ENCODE measurements at regions not wholly inside any gene's neighbourhood (a gene's known extent, or its start where the extent isn't known, plus 50 kb on each side); places are given as distances from the start of the nearest gene placed in this dataset.
"Not testable (repeated sequence)": the region's sequence is repeated elsewhere in the genome, so short reads cannot be mapped to it uniquely, and the experiment has no call there.

DNA sequence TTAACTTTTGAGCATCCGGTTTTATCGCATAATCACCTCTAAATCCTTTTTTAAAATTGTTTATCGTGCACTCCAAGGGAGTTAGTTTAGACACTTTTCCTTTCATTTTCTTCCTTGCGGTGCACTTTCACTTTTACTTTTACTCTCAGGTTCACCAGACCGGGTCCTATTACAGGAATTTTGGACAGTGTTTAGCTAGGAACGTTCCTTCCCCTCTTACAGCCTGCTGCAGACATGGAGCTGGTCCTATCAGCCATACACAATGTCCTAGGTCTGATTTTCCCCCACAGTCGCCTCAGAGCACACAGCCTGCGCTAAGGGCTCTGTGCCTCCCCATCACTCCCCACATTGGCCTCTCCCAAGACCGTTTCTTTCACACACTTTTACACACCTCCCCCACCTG, 103.9 kb downstream of the ALG10 start:
- no peak for DNase-seq (ENCODE audit: low read depth)
- TF ChIP-seq, protein P1, sequence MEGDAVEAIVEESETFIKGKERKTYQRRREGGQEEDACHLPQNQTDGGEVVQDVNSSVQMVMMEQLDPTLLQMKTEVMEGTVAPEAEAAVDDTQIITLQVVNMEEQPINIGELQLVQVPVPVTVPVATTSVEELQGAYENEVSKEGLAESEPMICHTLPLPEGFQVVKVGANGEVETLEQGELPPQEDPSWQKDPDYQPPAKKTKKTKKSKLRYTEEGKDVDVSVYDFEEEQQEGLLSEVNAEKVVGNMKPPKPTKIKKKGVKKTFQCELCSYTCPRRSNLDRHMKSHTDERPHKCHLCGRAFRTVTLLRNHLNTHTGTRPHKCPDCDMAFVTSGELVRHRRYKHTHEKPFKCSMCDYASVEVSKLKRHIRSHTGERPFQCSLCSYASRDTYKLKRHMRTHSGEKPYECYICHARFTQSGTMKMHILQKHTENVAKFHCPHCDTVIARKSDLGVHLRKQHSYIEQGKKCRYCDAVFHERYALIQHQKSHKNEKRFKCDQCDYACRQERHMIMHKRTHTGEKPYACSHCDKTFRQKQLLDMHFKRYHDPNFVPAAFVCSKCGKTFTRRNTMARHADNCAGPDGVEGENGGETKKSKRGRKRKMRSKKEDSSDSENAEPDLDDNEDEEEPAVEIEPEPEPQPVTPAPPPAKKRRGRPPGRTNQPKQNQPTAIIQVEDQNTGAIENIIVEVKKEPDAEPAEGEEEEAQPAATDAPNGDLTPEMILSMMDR (conservative IDR thresholded peaks at IDR 0.05; ENCODE audit: control insufficient read depth, insufficient read depth, low read depth, low read length), result no peak
- H3K4me3 ChIP-seq (ENCODE audit: control insufficient read depth, low read depth, low read length), result no peak overlapping the region

DNA sequence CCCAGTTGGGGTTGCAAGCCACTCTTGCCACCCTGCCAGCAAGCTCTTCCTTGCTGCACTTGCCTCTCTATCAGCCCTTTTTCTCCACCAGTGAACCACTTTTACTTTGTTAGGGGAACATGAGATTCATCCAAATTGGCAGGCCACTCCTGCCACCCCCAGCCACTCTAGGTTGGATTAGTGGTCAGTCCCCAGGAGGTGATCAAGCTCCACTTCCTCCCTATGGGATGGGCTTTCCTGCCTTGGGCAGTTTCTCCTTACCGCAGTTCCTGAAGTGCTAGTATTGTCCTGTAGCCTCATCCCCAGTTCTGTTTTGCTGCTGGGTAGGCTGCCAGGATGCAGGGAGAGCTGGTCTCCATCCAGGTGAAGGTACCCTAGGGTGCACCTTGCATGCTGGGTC, 104.5 kb downstream of the ALG10 start:
- no peak overlapping the region for H3K4me3 ChIP-seq (ENCODE audit: control insufficient read depth, low read depth, low read length)
- TF ChIP-seq, protein P1 (conservative IDR thresholded peaks at IDR 0.05; ENCODE audit: control insufficient read depth, insufficient read depth, low read depth, low read length), result no peak
- no peak for DNase-seq (ENCODE audit: low read depth)

DNA sequence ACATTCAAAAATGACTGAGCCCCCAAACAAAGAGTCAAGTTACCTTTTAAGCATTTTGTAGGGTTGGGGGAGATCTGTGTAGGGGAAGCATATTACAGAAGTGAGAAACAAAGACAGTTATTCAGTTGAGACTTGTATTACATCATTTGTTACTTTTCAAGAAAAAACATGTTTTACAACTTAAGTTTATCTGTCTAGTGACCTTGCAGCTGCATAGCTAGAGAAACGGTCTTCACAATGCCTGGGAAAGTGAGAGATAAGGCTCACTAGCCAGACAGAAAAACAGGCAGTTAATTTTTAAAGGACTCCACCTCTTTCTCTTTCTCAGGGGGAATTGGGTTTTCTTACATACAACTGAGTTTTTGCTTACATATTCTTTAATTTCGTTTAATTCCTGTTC, 105.1 kb downstream of the ALG10 start:
- not testable (repeated sequence) for H3K4me3 ChIP-seq (ENCODE audit: control insufficient read depth, low read depth, low read length)

DNA sequence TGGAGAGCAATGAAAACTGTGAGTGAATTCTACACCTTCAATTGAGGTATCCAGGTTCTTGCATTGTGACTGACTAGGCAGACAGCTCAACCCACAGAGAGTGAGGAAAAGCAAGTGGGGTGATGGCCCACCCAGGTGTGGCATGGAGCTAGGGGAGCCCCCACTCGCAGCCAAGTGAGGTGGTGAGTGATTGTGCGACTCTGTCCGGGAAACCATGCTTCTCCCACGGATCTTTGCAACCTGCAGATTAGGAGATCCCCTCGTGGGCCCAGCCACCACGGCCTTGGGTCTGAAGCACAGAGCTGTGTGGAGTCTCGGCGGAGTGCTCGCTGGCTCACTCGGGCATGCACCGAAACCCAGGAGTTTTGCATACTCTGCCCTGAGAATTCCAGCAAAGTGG, 120.1 kb downstream of the ALG10 start:
- TF ChIP-seq, protein P1 (conservative IDR thresholded peaks at IDR 0.05; ENCODE audit: control insufficient read depth, insufficient read depth, low read depth, low read length), result no peak
- no peak for DNase-seq (ENCODE audit: low read depth)
- no peak overlapping the region for H3K4me3 ChIP-seq (ENCODE audit: control insufficient read depth, low read depth, low read length)

More for the DNA sequence above, 105.1 kb downstream of the ALG10 start:
- not testable (repeated sequence) for DNase-seq (ENCODE audit: low read depth)

DNA sequence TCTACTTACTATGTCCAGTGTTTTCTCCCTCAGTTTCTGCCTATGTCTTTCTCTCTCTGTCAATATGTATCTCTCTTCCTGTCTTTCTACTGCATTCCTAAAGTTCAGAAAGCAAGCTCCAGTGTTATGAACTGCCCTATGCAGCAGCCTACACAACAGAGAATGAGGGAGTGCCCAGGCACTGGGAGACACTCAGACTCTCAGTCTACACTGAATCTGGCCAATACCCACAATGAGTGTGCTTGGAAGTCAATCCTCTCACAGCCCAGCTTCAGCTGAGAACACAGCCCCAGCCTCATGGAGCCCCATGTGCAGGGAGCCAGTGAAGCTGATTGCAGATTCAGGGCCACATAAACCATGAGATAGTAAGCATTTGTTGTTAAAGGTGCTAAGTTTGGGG, 128.7 kb downstream of the ALG10 start:
- no peak for DNase-seq (ENCODE audit: low read depth)
- TF ChIP-seq, protein P1 (conservative IDR thresholded peaks at IDR 0.05; ENCODE audit: control insufficient read depth, insufficient read depth, low read depth, low read length), result no peak
- H3K4me3 ChIP-seq (ENCODE audit: control insufficient read depth, low read depth, low read length), result no peak overlapping the region

DNA sequence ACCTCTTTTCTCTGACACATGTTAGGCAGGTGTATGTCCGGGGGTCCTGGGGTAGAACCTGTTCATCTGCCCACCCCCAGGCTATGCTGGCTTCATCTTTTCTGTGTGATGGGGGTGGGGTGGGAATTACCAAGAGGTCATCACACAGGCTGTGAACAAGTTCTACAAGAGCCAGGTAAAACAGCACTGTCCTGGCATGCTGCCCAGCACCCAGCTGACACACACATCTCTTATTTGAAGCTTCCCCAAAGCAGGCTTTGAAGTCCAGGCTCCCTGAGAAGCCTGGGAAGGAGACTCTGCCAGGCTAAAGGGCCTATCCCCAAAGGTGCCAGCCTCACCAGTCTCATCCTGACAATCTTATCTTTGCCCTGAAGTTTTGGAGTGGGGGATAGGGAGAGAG, 141.1 kb downstream of the ALG10 start:
- TF ChIP-seq, protein P1 (conservative IDR thresholded peaks at IDR 0.05; ENCODE audit: control insufficient read depth, insufficient read depth, low read depth, low read length), result no peak
- no peak overlapping the region for H3K4me3 ChIP-seq (ENCODE audit: control insufficient read depth, low read depth, low read length)
- DNase-seq (ENCODE audit: low read depth), result no peak

DNA sequence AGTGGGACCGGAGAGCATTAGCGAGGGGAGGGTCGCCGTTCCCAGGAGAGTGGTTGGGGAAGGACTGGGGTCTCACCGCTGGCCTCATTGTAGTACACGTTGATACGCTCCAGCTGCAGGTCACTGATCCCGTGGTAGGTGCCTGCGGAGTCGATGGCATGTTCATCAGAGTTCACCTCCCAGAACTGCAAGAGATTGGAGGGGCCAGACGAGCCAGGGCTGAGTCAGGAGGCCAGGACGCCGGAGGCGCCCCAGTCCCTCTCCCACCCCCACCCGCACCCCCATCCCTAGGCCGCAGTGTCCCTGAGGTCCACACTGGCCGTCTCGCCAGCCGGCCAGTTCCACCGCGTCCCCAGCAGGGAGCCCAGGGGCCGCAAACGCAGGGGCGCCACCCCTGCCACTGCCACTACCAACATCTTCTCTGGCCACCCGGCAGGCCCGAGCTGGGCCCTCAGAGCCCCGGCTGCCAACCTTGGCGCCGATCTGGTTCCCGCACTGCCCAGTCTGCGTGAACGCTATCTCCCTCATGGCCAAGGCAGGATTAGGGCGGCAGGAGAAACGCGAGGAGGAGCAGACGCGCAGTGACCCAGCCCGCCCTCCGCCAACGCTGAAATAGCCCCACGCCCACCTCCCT, 144.2 kb downstream of the ALG10 start:
- no peak for DNase-seq (ENCODE audit: low read depth)
- TF ChIP-seq, protein P1 (conservative IDR thresholded peaks at IDR 0.05; ENCODE audit: control insufficient read depth, insufficient read depth, low read depth, low read length), result no peak
- no peak overlapping the region for H3K4me3 ChIP-seq (ENCODE audit: control insufficient read depth, low read depth, low read length)

DNA sequence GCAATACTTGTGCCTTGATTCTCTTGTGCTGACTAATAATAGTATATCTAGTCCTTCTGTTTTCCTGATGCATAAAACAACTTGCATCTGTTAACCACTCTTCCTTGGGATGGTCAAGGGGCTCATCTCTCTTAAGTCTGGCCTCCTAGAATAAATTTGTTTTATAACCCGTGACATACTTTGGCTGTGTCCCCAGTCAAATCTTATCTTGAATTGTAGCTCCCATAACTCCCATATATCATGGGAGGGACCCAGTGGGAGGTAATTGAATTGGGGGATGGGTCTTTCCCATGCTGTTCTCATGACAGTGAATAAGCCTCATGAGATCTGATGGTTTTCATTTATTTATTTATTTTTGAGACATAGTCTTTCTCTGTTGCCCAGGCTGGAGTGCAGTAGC, 146.2 kb downstream of the ALG10 start:
- H3K4me3 ChIP-seq (ENCODE audit: control insufficient read depth, low read depth, low read length); DNase-seq (ENCODE audit: low read depth): not testable (repeated sequence)

Data from fibroblast of mammary gland (primary cell).